ENCODE measurements at regions not wholly inside any gene's neighbourhood (a gene's known extent, or its start where the extent isn't known, plus 50 kb on each side); places are given as distances from the start of the nearest gene placed in this dataset.

DNA sequence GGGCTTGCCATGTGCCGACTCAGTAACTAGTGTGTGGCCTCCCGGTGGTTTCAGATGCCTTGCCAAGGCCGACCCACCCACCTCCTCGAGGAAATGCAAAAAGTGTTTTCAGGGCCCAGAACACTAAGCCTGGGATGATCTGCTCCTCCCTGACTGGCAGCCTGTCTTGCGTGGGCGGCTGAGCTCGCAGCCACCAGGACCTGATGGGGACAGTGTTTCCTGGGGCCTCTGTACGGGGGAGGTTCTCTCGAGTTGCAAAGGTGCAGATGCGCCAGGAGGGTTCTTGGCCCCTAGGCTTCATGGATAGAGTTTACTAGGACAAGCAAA, 85.2 kb downstream of the GLI2 start:
- DNase-seq (ENCODE audit: extremely low spot score): no peak
- TF ChIP-seq CTCF (IDR thresholded peaks at IDR 0.05; ENCODE audit: control extremely low read depth, extremely low read depth, low read depth, missing control alignments): no peak
- ChIA-PET CTCF (interaction anchor here (1.5 kb wide), 1 partner anchor 16 kb away, joined by 3 read pairs; no protein-coding TSS in a partner anchor), POLR2A (no interaction called here)

DNA sequence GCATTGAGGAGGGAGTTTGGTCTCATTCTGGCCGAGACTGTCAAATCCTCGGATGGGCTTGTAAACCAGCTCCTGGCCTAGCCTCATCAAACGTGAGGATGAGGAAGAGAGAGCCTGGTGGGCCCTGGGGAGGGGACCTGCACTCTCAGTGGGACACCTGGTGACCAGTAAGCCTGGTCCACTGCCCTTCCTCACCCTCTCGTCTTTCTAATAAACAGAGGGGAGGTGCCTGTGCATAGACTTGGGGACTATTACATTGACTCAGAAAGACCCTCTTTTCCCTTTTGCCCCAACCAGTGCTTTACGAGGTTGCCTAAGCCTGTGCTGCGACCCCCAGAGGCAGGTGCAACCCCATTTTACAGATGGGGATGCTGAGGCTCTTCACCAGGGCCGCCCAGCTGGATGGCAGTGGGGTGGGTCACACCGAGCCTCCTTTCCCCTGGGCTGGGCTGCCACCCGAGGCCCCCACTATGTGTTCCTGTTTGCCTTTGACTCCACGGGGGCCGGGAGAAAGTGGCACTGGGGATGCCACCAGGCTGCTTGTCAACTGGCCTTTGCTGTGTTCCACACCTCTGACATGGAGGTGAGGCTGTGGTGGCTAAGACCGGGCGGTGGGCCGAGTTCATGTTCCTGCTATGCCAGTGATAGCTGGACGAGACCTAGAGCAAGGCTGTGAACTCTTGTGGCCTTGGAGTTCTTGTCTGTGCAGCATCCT, 85.9 kb downstream of the GLI2 start:
- TF ChIP-seq CTCF (IDR thresholded peaks at IDR 0.05; ENCODE audit: control extremely low read depth, extremely low read depth, low read depth, missing control alignments): no peak
- POLR2A ChIA-PET: no interaction called here
- DNase-seq (ENCODE audit: extremely low spot score): no peak
- CTCF ChIA-PET: no interaction called here

DNA sequence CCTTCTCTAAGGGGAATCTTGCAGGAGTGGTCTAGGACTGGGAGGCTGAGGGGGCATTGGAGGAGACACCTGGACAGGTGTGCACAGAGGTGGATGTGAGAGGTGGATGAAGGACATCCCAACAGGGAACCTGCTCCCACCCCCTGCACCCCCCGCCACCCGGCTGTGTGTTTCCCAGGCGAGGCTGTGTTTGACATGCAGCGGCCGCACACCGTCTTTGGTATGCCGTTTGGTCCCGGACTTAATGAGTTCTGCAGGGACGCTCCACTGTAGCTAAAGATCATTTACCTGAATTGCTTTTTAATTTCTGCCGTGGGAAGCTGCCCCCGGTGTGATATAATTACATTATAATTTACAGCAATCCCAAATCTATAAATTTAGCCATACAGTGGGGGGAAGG, 87.3 kb downstream of the GLI2 start:
- POLR2A ChIA-PET: no interaction called here
- CTCF ChIA-PET: no interaction called here
- no peak for TF ChIP-seq CTCF (IDR thresholded peaks at IDR 0.05; ENCODE audit: control extremely low read depth, extremely low read depth, low read depth, missing control alignments)
- DNase-seq (ENCODE audit: extremely low spot score): no peak

- no peak for TF ChIP-seq CTCF (IDR thresholded peaks at IDR 0.05; ENCODE audit: control extremely low read depth, extremely low read depth, low read depth, missing control alignments)
- no peak for DNase-seq (ENCODE audit: extremely low spot score)
- ChIA-PET POLR2A (no interaction called here), CTCF (no interaction called here)
These were observed 87.9 kb downstream of the GLI2 start for GRCh38 chr2:120823551-120823950.

DNA sequence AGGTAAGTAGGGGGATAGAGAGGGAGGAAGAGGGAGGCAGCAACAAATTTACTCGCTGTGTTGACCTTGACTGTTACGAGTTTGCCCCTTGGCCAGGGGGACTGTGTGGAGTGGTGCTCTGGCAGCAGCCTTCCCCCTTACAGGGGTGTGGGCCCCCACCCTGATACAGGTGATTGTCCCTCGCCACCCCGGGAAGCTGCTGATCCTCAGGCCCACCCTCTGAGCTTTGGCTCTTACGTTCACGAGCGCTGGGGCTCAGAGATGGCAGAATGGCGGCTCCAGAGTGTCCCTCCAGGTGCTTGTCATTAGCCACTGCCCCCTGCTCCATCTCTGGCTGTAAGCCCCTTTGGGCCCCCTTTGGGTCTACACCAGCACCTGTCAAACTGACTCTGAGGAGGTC, 88.6 kb downstream of the GLI2 start:
- ChIA-PET CTCF (no interaction called here), POLR2A (no interaction called here)
- no peak for TF ChIP-seq CTCF (IDR thresholded peaks at IDR 0.05; ENCODE audit: control extremely low read depth, extremely low read depth, low read depth, missing control alignments)
- DNase-seq (ENCODE audit: extremely low spot score): no peak

GRCh38 chr2:120825370-120826259, 89.9 kb downstream of the GLI2 start:
- ChIA-PET POLR2A (no interaction called here), CTCF (no interaction called here)
- TF ChIP-seq CTCF (IDR thresholded peaks at IDR 0.05; ENCODE audit: control extremely low read depth, extremely low read depth, low read depth, missing control alignments): no peak
- DNase-seq (ENCODE audit: extremely low spot score): no peak
